ENCODE measurements at regions not wholly inside any gene's neighbourhood (a gene's known extent, or its start where the extent isn't known, plus 50 kb on each side); places are given as distances from the start of the nearest gene placed in this dataset.
"Not testable (repeated sequence)": the region's sequence is repeated elsewhere in the genome, so short reads cannot be mapped to it uniquely, and the experiment has no call there.

DNA sequence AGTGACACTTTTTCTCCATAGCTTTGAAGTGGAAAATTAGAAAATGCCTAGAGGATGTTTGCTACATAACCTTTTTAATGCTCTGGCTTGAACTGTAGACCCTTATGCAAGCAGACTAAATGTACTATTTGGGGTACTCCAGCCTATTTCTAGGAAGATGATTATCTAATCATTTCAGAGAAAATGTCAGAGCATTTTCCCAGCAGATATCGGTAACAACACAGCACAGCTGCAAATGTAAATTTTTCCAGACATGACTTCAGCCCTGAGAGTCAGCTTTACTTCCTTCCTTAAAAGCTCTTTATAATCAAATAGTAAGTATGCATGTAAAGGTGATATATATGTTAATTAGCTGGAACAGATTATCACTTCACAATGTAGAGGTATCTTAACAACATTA lies 1647.1 kb downstream of the SUCLG1 start:
- no peak for DNase-seq (ENCODE audit: low read depth)

GRCh38 chr2:82803307-82803706 lies 1655.8 kb downstream of the SUCLG1 start:
- no peak for DNase-seq (ENCODE audit: low read depth)

DNA sequence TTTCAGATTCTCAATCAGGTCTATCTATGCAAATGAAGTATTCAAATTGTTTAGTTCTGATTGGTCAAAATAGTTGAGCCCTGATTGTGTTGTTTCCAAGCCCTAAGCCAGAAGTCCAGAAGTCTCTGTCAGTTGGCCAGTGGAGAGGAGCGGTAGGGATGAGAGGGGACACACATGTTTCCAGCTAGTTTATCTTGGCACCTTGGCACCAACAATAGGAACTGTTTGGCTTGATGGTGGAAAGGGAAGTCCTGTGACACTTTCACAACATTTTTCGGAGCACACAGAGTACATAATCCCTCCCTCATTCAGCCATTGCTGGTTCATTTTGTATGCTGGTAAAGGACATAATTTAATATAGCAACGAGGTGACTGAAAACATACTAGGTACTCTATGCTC lies 1661.6 kb downstream of the SUCLG1 start:
- no peak for DNase-seq (ENCODE audit: low read depth)

GRCh38 chr2:82796132-82796531 lies 1662.9 kb downstream of the SUCLG1 start:
- peak; percentile 14 for DNase-seq (ENCODE audit: low read depth)

GRCh38 chr2:82795446-82795845 lies 1663.6 kb downstream of the SUCLG1 start:
- peak; percentile 79 for DNase-seq (ENCODE audit: low read depth)

DNA sequence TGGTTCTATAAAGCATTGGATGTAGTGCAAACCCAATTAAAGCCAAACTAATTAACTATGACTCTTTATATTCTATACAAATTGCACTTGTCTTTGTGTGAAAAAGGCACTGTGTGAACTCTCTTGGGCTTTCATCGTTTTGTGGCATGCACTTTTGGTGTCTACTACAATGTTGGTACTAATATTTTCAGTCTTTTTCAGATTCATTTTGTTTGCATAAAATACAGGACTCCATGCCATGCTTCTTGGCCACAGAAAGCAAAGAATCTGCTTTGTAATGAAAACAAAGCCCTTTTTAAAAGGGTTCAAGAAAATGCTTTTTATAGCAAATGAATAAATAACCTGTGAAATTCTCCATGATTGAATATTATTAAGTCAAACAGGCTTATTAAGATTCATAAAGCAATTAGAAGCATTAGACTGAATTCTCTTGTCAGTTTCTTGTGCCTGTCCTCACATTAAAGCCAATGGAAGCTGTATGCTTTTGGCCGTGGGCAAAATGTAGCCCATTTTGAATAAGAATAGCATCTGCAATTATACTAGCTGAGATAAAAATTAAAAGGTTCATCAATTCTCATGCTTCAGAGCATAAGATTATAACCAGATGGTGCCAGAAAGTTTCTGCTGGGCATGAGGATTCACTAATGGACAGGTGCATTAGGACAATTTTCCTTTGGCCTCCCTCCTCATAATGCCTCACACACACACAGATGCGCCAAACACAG lies 1665.2 kb downstream of the SUCLG1 start:
- DNase-seq (ENCODE audit: low read depth), result no peak

GRCh38 chr2:82792316-82792715 lies 1666.8 kb downstream of the SUCLG1 start:
- no peak for DNase-seq (ENCODE audit: low read depth)

- no peak for DNase-seq (ENCODE audit: low read depth)
Measured at GRCh38 chr2:82790206-82791021, 1668.7 kb downstream of the SUCLG1 start.

DNA sequence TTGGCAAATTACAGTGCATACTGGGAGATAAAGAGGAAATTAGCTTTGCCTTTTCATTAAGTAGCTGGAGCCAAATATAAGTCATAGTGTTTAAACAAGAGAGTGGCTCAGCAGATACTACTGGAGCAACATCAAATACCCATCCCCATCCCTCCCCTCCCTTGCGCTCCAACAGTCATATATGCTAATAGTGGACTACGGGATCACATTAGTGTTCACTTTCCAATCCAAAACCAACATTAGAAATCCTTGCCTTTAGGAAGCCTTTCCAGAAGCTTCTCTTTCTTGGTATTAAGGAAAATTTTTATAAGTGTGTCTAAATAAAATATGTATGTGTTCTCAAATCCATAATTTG lies 1669.3 kb downstream of the SUCLG1 start:
- no peak for DNase-seq (ENCODE audit: low read depth)

DNA sequence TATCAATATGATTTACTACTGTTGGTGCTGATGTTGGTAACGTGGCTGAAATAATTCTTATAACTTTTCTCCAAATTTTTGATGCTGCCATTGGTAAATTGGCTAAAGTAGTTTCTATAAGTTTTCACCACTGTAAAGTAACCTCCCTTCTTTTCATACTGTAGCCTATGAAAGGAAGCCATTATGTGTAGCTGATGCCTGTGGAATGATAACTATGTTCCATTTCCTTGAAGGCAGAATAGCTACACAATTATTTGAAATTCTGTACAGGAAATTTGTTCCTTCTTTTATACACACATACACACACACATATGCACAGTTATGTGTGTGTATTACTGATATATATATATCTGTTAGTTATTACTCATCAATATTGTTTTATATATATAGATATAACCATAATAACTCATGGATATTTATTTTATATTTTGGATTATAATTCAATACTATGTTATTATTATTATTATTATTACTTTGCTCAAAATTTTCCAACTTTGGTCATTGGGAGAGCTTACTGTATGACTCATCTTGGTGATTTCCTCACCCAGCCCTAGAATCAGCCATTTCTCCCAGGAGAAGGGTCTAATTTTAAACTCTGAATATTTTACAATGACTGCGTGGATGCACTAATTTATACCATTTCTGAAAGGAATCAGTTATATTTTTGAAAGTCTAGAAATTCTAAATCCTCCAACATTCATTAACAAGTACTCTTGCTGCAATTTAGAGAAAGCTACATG lies 1677.7 kb downstream of the SUCLG1 start:
- DNase-seq (ENCODE audit: low read depth), result peak; percentile 12

DNA sequence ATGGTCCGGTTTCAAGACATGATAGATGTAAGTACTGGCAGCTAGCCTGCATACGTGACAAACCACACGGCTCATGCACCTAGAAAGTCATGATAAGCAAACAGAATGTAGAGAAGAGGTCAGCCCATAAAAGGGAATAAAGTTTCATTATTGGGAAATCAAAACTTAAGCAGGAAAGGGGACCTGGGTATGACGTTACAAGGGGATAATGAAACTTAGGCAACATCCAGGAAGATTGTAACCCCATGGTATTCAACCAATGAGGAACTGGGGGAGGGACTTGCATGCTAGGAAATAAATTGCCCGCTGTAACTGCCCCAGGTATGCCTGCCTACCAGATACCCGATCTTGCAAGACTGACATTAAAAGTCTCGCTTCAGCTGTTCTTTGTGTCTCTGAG lies 1679.0 kb downstream of the SUCLG1 start:
- DNase-seq (ENCODE audit: low read depth), result no peak

DNA sequence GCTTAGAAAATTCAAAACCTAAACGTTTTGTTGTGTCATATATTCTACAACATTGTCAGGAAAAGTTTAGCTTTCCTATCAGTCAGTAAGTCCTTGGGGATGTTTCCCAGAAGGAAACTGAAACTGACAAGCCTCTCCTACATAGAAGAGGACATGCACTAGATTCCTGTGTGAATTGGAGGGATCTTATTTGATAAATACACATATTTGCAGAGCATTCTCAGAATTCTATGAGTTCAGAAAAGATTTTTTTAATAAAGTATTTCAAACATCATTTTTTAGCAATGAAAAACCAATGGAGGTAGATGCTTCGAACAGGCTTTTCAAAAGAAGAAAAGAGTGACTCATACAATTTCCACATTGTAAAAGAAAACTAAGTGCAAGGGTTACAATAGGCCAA lies 1706.7 kb downstream of the SUCLG1 start:
- peak; percentile 23 for DNase-seq (ENCODE audit: low read depth)

DNA sequence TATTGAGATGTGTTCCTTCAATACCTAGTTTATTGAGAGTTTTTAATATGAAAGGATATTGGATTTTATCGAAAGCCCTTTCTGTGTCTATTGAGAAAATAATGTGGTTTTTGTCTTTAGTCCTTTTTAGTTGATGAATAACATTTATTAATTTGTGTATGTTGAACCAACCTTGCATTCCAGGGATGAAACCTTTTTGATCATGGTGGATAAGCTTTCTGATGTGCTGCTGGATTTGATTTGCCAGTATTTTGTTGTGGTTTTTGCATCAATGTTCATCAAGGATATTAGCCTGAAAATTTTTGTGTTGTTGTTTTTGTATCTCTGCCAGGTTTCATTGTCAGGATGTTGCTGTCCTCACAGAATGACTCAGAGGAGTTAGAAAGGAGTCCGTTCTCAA lies 1710.4 kb downstream of the SUCLG1 start:
- no peak for DNase-seq (ENCODE audit: low read depth)

- DNase-seq (ENCODE audit: low read depth), result no peak
Measured at GRCh38 chr2:82740527-82740926, 1718.6 kb downstream of the SUCLG1 start.

GRCh38 chr2:82737965-82738364 lies 1721.1 kb downstream of the SUCLG1 start:
- not testable (repeated sequence) for DNase-seq (ENCODE audit: low read depth)

DNA sequence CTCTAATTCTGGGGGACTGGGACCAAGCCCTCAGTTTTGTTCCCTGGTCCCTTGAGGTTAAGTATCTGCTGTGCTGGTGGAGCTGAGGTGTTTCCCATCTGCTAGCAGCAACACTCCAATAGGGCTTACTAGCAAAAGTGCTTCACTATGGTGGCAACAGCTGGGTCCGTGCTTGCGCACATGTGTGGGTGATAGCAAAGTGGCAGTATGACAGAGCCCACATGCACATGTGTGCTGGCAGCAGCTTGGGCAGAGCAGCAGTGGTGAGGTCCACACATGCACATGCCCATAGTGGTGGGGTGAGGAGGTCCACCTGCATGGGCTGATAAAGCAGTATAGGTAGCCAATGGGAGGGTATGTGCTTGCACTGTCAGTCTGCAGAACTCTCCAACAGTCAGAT lies 1723.7 kb downstream of the SUCLG1 start:
- no peak for DNase-seq (ENCODE audit: low read depth)

- no peak for DNase-seq (ENCODE audit: low read depth)
Measured at GRCh38 chr2:82731824-82732223, 1727.3 kb downstream of the SUCLG1 start.

GRCh38 chr2:82730811-82731210 lies 1728.3 kb downstream of the SUCLG1 start:
- no peak for DNase-seq (ENCODE audit: low read depth)

DNA sequence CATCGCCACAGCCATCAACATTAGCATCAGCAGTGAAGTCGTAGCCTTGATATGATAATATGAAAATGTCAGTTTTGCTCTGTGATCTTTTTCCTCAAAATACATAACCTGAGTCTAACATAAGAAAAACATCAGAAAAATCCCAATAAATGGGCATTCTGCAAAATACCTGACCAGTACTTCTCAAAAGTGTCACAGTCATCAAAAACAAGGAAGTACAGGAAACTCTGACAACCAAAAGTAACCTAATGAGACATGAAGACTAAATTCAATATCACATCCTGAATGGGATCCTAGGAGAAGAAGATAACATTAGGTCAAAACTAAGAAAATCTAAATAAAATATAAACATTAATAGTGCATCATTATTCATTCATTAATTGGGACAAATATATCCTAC lies 1731.0 kb downstream of the SUCLG1 start:
- no peak for DNase-seq (ENCODE audit: low read depth)

- no peak for DNase-seq (ENCODE audit: low read depth)
Measured at GRCh38 chr2:82708681-82709080, 1750.4 kb downstream of the SUCLG1 start.

- DNase-seq (ENCODE audit: low read depth), result no peak
Measured at GRCh38 chr2:82697231-82697630, 1761.8 kb downstream of the SUCLG1 start.

DNA sequence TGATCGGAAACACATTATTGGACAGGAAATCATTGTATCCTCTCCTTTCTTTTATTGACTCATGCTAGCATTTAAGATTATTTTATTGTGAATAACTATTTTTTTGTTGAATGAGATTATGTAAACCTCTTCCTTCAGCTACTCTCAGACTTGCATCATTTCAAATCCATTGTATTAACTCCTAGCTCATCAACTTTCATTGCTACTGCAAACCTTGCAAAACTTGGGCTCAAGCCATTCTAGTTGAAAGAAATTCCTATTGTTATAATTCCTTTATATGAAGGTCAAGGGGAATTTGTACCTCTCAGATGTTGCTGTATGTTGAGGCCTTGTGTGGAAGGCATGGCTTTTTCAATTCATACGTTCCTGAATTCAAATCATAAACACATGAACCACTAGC lies 1764.6 kb downstream of the SUCLG1 start:
- DNase-seq (ENCODE audit: low read depth), result no peak

Measured in amniotic epithelial cell (primary cell).